HepG2 (cell line): ENCODE measurements at regions not wholly inside any gene's neighbourhood (a gene's known extent, or its start where the extent isn't known, plus 50 kb on each side); places are given as distances from the start of the nearest gene placed in this dataset.

Source experiments
- MLX ChIP-seq: IDR thresholded peaks from 2 replicates; pipeline ENCODE4 v1.6.1; 2016
- PRMT3 ChIP-seq: sonication (generic); formaldehyde crosslinking; IDR thresholded peaks from 2 replicates; pipeline ENCODE4 v1.8.1; 2022; ENCODE audit warnings: low read depth, mild to moderate bottlenecking, moderate library complexity, missing genetic modification reagents, borderline replicate concordance

GRCh38 chr15:37765786-37766185 is 168.7 kb upstream of the TMCO5A start:
- TF ChIP-seq MLX (CRISPR knock-in tag), result no peak
- no peak for TF ChIP-seq PRMT3
